HG03571 (cell line): ENCODE measurements at regions not wholly inside any gene's neighbourhood (a gene's known extent, or its start where the extent isn't known, plus 50 kb on each side); places are given as distances from the start of the nearest gene placed in this dataset.
"Not testable (repeated sequence)": the region's sequence is repeated elsewhere in the genome, so short reads cannot be mapped to it uniquely, and the experiment has no call there.

Experiments
- ATAC-seq: cut with Tn5 transposase; IDR thresholded peaks from one replicate; pipeline ENCODE4 v1.9.1; 2021; ENCODE audit not compliant: unreplicated experiment

- ATAC-seq = no peak
Observed at GRCh38 chr6:50992704-50993625, 174.3 kb downstream of the TFAP2B start.

GRCh38 chr6:50993941-50994720, 175.5 kb downstream of the TFAP2B start:
- no peak for ATAC-seq

GRCh38 chr6:50995036-50995435, 176.4 kb downstream of the TFAP2B start:
- no peak for ATAC-seq

GRCh38 chr6:50998905-50999304, 180.2 kb downstream of the TFAP2B start:
- no peak for ATAC-seq

GRCh38 chr6:51001399-51001798, 182.7 kb downstream of the TFAP2B start:
- ATAC-seq = no peak

- ATAC-seq = no peak
Observed at GRCh38 chr6:51004380-51004779, 185.7 kb downstream of the TFAP2B start.

GRCh38 chr6:51005779-51006178, 187.1 kb downstream of the TFAP2B start:
- no peak for ATAC-seq

- ATAC-seq = no peak
Observed at GRCh38 chr6:51007237-51007636, 188.6 kb downstream of the TFAP2B start.

GRCh38 chr6:51008693-51009092, 190.0 kb downstream of the TFAP2B start:
- not testable (repeated sequence) for ATAC-seq

- ATAC-seq = no peak
Observed at GRCh38 chr6:51013376-51013775, 194.7 kb downstream of the TFAP2B start.

- ATAC-seq = no peak
Observed at GRCh38 chr6:51015394-51015793, 196.7 kb downstream of the TFAP2B start.

GRCh38 chr6:51016489-51016888, 197.8 kb downstream of the TFAP2B start:
- no peak for ATAC-seq

GRCh38 chr6:51019806-51020205, 201.1 kb downstream of the TFAP2B start:
- no peak for ATAC-seq

GRCh38 chr6:51021171-51021570, 202.5 kb downstream of the TFAP2B start:
- no peak for ATAC-seq

GRCh38 chr6:51024126-51024525, 205.5 kb downstream of the TFAP2B start:
- no peak for ATAC-seq

- no peak for ATAC-seq
Observed at GRCh38 chr6:51025082-51025777, 206.6 kb downstream of the TFAP2B start.

GRCh38 chr6:51027283-51028065, 208.8 kb downstream of the TFAP2B start:
- ATAC-seq = no peak

- no peak for ATAC-seq
Observed at GRCh38 chr6:51028276-51028675, 209.6 kb downstream of the TFAP2B start.

GRCh38 chr6:51029561-51029960, 210.9 kb downstream of the TFAP2B start:
- no peak for ATAC-seq

- no peak for ATAC-seq
Observed at GRCh38 chr6:51045548-51045947, 226.9 kb downstream of the TFAP2B start.
